Osteocyte (in vitro differentiated cells): ENCODE measurements at regions not wholly inside any gene's neighbourhood (a gene's known extent, or its start where the extent isn't known, plus 50 kb on each side); places are given as distances from the start of the nearest gene placed in this dataset.

ENCODE experiments used
- DNase-seq: peaks from one replicate; pipeline ENCODE4 v3.0.0; 2021; ENCODE audit warnings: mixed read lengths; ENCODE audit not compliant: unreplicated experiment; ENCODE audit errors: extremely low spot score
- H3K27ac Mint-ChIP-seq: one replicate; pipeline ENCODE4 v1.8.0; 2021; ENCODE audit warnings: mild to moderate bottlenecking, mixed read lengths; ENCODE audit not compliant: unreplicated experiment
- H3K27me3 Mint-ChIP-seq: one replicate; pipeline ENCODE4 v1.8.0; 2021; ENCODE audit warnings: mixed read lengths; ENCODE audit not compliant: unreplicated experiment
- H3K36me3 Mint-ChIP-seq: one replicate; pipeline ENCODE4 v1.8.0; 2021; ENCODE audit warnings: mixed read lengths; ENCODE audit not compliant: unreplicated experiment
- H3K4me1 Mint-ChIP-seq: one replicate; pipeline ENCODE4 v1.8.0; 2021; ENCODE audit warnings: mixed read lengths; ENCODE audit not compliant: unreplicated experiment
- H3K4me3 Mint-ChIP-seq: one replicate; pipeline ENCODE4 v1.8.0; 2021; ENCODE audit warnings: mild to moderate bottlenecking, moderate library complexity, mixed read lengths; ENCODE audit not compliant: unreplicated experiment
- H3K9me3 Mint-ChIP-seq: one replicate; pipeline ENCODE4 v1.8.0; 2021; ENCODE audit warnings: mixed read lengths; ENCODE audit not compliant: unreplicated experiment
- TF ChIP-seq, protein P1 (sequence below): fragments of 200-600 bp; sonication (generic); IDR thresholded peaks from 2 replicates; pipeline ENCODE4 v1.5.0; 2021; ENCODE audit warnings: antibody characterized with exemption, mild to moderate bottlenecking, moderate library complexity

DNA sequence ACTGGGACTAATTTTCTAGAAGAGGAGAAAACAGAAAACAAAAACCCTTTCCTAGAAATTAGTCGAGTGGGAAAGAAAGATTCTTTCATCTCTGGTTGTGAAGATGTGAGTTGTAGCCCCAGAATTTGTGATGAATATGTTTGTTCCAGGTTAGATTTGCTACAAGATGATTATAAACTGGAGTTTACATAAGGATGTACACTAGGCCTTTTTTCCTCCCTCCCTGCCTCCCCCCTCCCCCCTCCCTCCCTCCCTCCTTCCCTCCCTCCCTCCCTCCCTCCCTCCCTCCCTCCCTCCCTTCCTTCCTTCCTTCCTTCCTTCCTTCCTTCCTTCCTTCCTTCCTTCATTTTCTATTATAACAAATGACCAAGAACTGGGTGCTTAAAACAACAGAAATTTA lies 1502.0 kb downstream of the SI start:
- no peaks in the 10 kb centered on the region for H3K4me1 Mint-ChIP-seq
- H3K27ac Mint-ChIP-seq, result no peak overlapping the region
- H3K27me3 Mint-ChIP-seq, result no peaks in the 10 kb centered on the region
- TF ChIP-seq, protein P1, sequence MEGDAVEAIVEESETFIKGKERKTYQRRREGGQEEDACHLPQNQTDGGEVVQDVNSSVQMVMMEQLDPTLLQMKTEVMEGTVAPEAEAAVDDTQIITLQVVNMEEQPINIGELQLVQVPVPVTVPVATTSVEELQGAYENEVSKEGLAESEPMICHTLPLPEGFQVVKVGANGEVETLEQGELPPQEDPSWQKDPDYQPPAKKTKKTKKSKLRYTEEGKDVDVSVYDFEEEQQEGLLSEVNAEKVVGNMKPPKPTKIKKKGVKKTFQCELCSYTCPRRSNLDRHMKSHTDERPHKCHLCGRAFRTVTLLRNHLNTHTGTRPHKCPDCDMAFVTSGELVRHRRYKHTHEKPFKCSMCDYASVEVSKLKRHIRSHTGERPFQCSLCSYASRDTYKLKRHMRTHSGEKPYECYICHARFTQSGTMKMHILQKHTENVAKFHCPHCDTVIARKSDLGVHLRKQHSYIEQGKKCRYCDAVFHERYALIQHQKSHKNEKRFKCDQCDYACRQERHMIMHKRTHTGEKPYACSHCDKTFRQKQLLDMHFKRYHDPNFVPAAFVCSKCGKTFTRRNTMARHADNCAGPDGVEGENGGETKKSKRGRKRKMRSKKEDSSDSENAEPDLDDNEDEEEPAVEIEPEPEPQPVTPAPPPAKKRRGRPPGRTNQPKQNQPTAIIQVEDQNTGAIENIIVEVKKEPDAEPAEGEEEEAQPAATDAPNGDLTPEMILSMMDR, result no peak
- H3K4me3 Mint-ChIP-seq, result no peak overlapping the region
- H3K9me3 Mint-ChIP-seq, result no peaks in the 10 kb centered on the region
- DNase-seq, result no peak
- no peaks in the 10 kb centered on the region for H3K36me3 Mint-ChIP-seq

DNA sequence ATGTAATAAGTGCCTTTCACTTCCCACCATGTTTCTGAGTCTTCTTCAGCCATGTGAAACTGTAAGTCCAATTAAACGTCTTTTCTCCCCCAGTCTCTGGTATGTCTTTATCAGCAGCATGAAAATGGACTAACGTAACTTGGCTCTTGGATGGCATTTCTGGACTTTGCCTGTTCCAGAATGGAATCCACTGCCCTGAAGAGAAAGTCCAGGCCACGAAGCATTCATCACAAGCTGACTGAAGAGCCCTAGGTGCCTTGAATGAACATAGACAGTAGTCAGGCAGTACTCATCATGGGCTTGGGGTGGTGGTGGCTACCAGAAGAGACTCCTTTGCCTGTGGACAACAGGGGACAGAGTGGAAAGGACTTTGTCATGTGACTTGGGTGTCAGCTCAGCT lies 1505.0 kb downstream of the SI start:
- DNase-seq, result no peak
- Mint-ChIP-seq H3K27me3 (no peaks in the 10 kb centered on the region), H3K4me1 (no peaks in the 10 kb centered on the region), H3K27ac (no peak overlapping the region), H3K4me3 (no peak overlapping the region), H3K36me3 (no peaks in the 10 kb centered on the region), H3K9me3 (no peaks in the 10 kb centered on the region)
- TF ChIP-seq, protein P1, result no peak

GRCh38 chr3:163572856-163573255 lies 1505.4 kb downstream of the SI start:
- Mint-ChIP-seq H3K27ac (no peak overlapping the region), H3K36me3 (no peaks in the 10 kb centered on the region), H3K27me3 (no peaks in the 10 kb centered on the region), H3K4me1 (no peaks in the 10 kb centered on the region), H3K9me3 (no peaks in the 10 kb centered on the region), H3K4me3 (no peak overlapping the region)
- no peak for DNase-seq
- TF ChIP-seq, protein P1, result no peak

DNA sequence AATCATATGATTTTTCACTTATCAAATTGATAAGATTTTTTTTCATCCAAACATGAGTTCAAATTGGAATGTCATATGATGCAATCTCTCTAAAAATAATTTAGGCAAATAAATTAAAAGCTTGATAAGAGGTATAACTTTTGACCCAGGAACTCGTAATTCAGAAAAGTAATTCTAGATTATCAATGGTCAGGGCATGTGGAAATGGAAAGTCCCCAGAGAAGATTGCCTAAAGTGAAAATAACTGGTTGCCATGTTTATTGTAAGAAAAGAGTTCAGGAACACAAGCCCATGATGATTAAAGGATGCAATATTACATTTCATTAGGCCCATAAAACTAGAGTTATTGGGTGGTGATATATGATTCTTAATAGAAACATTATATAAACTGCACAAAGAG lies 1514.8 kb downstream of the SI start:
- H3K4me3 Mint-ChIP-seq, result no peak overlapping the region
- H3K27me3 Mint-ChIP-seq, result no peaks in the 10 kb centered on the region
- peaks cover 5% of the 10 kb centered on the region for H3K9me3 Mint-ChIP-seq
- H3K36me3 Mint-ChIP-seq, result no peaks in the 10 kb centered on the region
- no peak overlapping the region for H3K27ac Mint-ChIP-seq
- TF ChIP-seq, protein P1, result no peak
- no peaks in the 10 kb centered on the region for H3K4me1 Mint-ChIP-seq
- DNase-seq, result no peak

DNA sequence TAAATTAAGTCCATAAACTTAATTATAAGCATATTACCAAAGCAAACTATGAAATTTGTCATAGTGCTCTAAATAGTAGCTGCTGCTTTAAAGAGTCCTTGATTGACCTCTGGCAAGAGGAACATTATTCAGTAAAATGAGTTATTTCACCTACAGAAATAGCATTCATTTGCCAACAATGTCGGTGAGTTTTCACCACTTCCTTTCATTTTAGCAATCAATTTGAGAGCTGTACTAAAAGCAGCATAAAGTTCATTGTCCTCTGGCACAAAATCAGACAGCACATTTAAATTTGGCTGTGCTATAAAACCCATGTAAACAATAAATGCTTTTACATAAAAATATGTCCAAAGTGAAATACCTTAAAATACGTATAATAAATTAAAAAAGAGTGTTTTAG lies 1515.7 kb downstream of the SI start:
- Mint-ChIP-seq H3K4me3 (no peak overlapping the region), H3K27ac (no peak overlapping the region), H3K27me3 (no peaks in the 10 kb centered on the region), H3K4me1 (no peaks in the 10 kb centered on the region), H3K9me3 (peaks cover 5% of the 10 kb centered on the region), H3K36me3 (no peaks in the 10 kb centered on the region)
- TF ChIP-seq, protein P1, result no peak
- DNase-seq, result no peak
